Esophagus muscularis mucosa (tissue), 4 donors: ENCODE measurements at regions not wholly inside any gene's neighbourhood (a gene's known extent, or its start where the extent isn't known, plus 50 kb on each side); places are given as distances from the start of the nearest gene placed in this dataset.

Experiments used
- CTCF ChIP-seq, 3 experiments: fragments of 200-600 bp in 2 of 3; fragments of 450-650 bp in 1 of 3; sonication (generic) in 2 of 3; IDR thresholded peaks; one replicate each; pipeline ENCODE4 v1.5.1; 2017 to 2019; ENCODE audit warnings: antibody characterized with exemption in 3 of 3, mild to moderate bottlenecking in 2 of 3, moderate library complexity in 1 of 3
- EP300 ChIP-seq: sonication (generic); formaldehyde crosslinking; IDR thresholded peaks from one replicate; pipeline ENCODE4 v1.6.1; 2017; ENCODE audit warnings: antibody characterized with exemption
- POLR2A ChIP-seq: fragments of 450-650 bp; IDR thresholded peaks from one replicate; pipeline ENCODE4 v1.6.1; 2017; ENCODE audit warnings: antibody characterized with exemption, moderate library complexity, mild to moderate bottlenecking, low read depth

GRCh38 chr10:128884033-128884425, 583.0 kb upstream of the MGMT start:
- TF ChIP-seq CTCF (IDR thresholded peaks at IDR 0.05) (no peak), POLR2A (no peak), EP300 (no peak)
